ENCODE measurements at regions not wholly inside any gene's neighbourhood (a gene's known extent, or its start where the extent isn't known, plus 50 kb on each side); places are given as distances from the start of the nearest gene placed in this dataset.

GRCh38 chr4:60455380-60455779 lies 744.7 kb upstream of the ADGRL3 start:
- Histone ChIP-seq H3K4me1 (ENCODE audit: insufficient read depth, low read length, poor library complexity, severe bottlenecking) (no peaks in the 10 kb centered on the region), H3K79me2 (ENCODE audit: insufficient read depth, low read length) (no peaks in the 10 kb centered on the region), H2AFZ (ENCODE audit: low read length) (no peak overlapping the region), H3K27me3 (ENCODE audit: insufficient read depth, low read length, poor library complexity, severe bottlenecking) (no peaks in the 10 kb centered on the region), H3K9me3 (ENCODE audit: insufficient read depth, low read depth, low read length) (no peaks in the 10 kb centered on the region), H3K4me3 (ENCODE audit: low read length, poor library complexity, severe bottlenecking) (no peak overlapping the region), H3F3A (ENCODE audit: low read depth) (no peaks in the 10 kb centered on the region), H3K9ac (ENCODE audit: low read depth, low read length, poor library complexity, severe bottlenecking) (no peak overlapping the region), H3K9me2 (replicated peaks; ENCODE audit: low read depth, low read length) (no peaks in the 10 kb centered on the region), H3K4me2 (ENCODE audit: low read depth, low read length, poor library complexity, severe bottlenecking) (no peak overlapping the region), H3K36me3 (ENCODE audit: insufficient read depth, low read length) (no peaks in the 10 kb centered on the region), H4K20me1 (ENCODE audit: insufficient read depth, low read length, poor library complexity, severe bottlenecking) (no peaks in the 10 kb centered on the region)
- no peak for TF ChIP-seq CTCF (conservative IDR thresholded peaks at IDR 0.05; ENCODE audit: low read length)
- no peak for TF ChIP-seq EZH2phosphoT487 (IDR thresholded peaks at IDR 0.05; ENCODE audit: borderline replicate concordance)

- TF ChIP-seq CTCF (conservative IDR thresholded peaks at IDR 0.05; ENCODE audit: low read length) (no peak), EZH2phosphoT487 (IDR thresholded peaks at IDR 0.05; ENCODE audit: borderline replicate concordance) (no peak)
- H3K36me3 ChIP-seq (ENCODE audit: insufficient read depth, low read length), result no peaks in the 10 kb centered on the region
- H3K79me2 ChIP-seq (ENCODE audit: insufficient read depth, low read length), result no peaks in the 10 kb centered on the region
- H4K20me1 ChIP-seq (ENCODE audit: insufficient read depth, low read length, poor library complexity, severe bottlenecking), result no peaks in the 10 kb centered on the region
- H3K27me3 ChIP-seq (ENCODE audit: insufficient read depth, low read length, poor library complexity, severe bottlenecking), result no peaks in the 10 kb centered on the region
- H3K9ac ChIP-seq (ENCODE audit: low read depth, low read length, poor library complexity, severe bottlenecking), result no peak overlapping the region
- no peaks in the 10 kb centered on the region for H3K9me3 ChIP-seq (ENCODE audit: insufficient read depth, low read depth, low read length)
- no peak overlapping the region for H2AFZ ChIP-seq (ENCODE audit: low read length)
- H3K9me2 ChIP-seq (replicated peaks; ENCODE audit: low read depth, low read length), result no peaks in the 10 kb centered on the region
- no peaks in the 10 kb centered on the region for H3F3A ChIP-seq (ENCODE audit: low read depth)
- H3K4me2 ChIP-seq (ENCODE audit: low read depth, low read length, poor library complexity, severe bottlenecking), result no peak overlapping the region
- no peaks in the 10 kb centered on the region for H3K4me1 ChIP-seq (ENCODE audit: insufficient read depth, low read length, poor library complexity, severe bottlenecking)
- no peak overlapping the region for H3K4me3 ChIP-seq (ENCODE audit: low read length, poor library complexity, severe bottlenecking)
These were observed 738.6 kb upstream of the ADGRL3 start for GRCh38 chr4:60461551-60461950.

GRCh38 chr4:60463857-60464502 lies 736.1 kb upstream of the ADGRL3 start:
- H3K9me2 ChIP-seq (replicated peaks; ENCODE audit: low read depth, low read length), result no peaks in the 10 kb centered on the region
- H3K9ac ChIP-seq (ENCODE audit: low read depth, low read length, poor library complexity, severe bottlenecking), result no peak overlapping the region
- TF ChIP-seq CTCF (conservative IDR thresholded peaks at IDR 0.05; ENCODE audit: low read length) (peak; percentile 47), EZH2phosphoT487 (IDR thresholded peaks at IDR 0.05; ENCODE audit: borderline replicate concordance) (no peak)
- no peaks in the 10 kb centered on the region for H3K4me1 ChIP-seq (ENCODE audit: insufficient read depth, low read length, poor library complexity, severe bottlenecking)
- no peaks in the 10 kb centered on the region for H3F3A ChIP-seq (ENCODE audit: low read depth)
- H3K9me3 ChIP-seq (ENCODE audit: insufficient read depth, low read depth, low read length), result no peaks in the 10 kb centered on the region
- H3K79me2 ChIP-seq (ENCODE audit: insufficient read depth, low read length), result no peaks in the 10 kb centered on the region
- H3K4me2 ChIP-seq (ENCODE audit: low read depth, low read length, poor library complexity, severe bottlenecking), result no peak overlapping the region
- no peaks in the 10 kb centered on the region for H4K20me1 ChIP-seq (ENCODE audit: insufficient read depth, low read length, poor library complexity, severe bottlenecking)
- H3K36me3 ChIP-seq (ENCODE audit: insufficient read depth, low read length), result no peaks in the 10 kb centered on the region
- no peaks in the 10 kb centered on the region for H3K27me3 ChIP-seq (ENCODE audit: insufficient read depth, low read length, poor library complexity, severe bottlenecking)
- no peak overlapping the region for H2AFZ ChIP-seq (ENCODE audit: low read length)
- H3K4me3 ChIP-seq (ENCODE audit: low read length, poor library complexity, severe bottlenecking), result no peak overlapping the region
